Suppressor macrophage treated with lipopolysaccharide for 1 hour (primary cell): ENCODE measurements at regions not wholly inside any gene's neighbourhood (a gene's known extent, or its start where the extent isn't known, plus 50 kb on each side); places are given as distances from the start of the nearest gene placed in this dataset.

Experiments used
- DNase-seq, 3 donors: peaks; one replicate each; pipeline ENCODE4 v3.0.0-alpha.2; 2020 to 2022

DNA sequence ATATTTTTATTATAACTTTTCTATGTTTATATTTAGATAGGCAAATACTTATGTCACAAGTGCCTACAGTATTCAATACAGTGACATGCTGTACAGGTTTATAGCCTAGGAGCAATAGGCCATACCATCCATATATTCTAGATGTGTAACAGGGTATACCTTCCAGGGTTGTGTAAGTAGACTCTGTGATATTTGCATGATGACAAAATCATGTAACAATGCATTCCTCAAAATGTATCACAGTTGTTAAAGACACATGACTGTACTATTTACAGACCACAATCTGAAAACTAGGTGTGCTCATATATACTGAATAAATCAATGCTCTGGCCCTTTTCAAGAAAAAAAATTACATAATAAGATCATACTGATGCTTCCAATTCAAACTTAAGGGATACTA is 433.2 kb upstream of the RGPD4 start:
- no peak for DNase-seq

DNA sequence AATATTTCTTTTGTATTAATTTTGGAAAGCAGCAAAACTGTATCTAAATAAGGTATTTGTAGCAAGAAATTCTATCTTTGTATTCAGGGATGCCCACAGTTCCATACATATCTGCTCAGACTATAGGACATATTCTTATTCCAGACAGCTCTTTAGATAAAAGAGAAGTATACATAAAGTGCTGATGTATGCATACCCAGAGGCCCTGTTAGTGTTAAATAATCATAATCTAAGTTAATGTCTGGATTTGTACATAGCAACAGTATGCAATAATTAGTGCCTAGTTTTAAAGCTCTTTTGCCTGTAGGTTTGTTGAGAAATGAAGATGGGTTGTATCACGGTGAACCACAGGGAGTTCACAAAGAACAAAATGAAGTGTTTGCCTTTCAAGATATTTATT is 428.0 kb upstream of the RGPD4 start:
- no peak for DNase-seq

DNA sequence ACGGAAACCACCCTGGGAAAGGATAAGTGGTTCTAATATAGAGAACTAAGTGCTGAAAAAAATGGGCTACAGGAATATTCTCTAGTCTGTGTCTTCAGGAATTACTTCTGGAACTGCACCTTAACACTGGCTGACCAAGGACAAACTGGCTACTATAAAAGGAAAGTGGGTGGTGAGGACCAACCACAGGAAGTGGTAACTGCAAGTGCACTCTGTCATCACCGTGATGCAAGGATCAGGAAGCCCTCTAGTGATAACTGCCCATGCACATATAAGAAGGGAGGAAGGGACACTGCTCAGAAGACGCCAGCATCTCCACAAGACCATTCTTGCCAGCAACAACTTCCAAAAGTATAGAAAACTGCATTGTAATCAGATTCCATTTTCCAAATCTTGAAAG is 424.4 kb upstream of the RGPD4 start:
- DNase-seq = no peak

- no peak for DNase-seq
These were observed 421.4 kb upstream of the RGPD4 start for GRCh38 chr2:107405261-107405660.

DNA sequence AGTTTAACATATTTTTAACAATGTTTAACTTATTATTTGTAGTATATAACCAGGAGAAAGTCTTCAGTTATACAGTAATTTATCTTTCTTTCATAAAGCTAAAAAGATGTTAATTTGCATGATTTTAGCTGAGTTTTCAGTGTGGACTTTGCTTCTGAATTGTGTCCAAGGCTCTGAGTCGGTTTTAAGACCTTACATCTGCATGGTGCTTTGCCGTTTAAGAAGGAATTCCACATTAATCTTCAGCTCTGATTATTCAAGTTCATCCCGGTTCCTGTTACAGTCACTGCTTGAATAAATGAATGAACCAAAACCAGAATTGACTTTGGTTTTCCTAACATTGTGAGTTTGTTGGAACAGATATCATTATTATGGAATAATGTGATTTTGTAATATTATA is 419.7 kb upstream of the RGPD4 start:
- DNase-seq = no peak

GRCh38 chr2:107407974-107408373 is 418.7 kb upstream of the RGPD4 start:
- DNase-seq = no peak

- DNase-seq = no peak
These were observed 415.4 kb upstream of the RGPD4 start for GRCh38 chr2:107411267-107411666.

- DNase-seq = no peak
These were observed 414.3 kb upstream of the RGPD4 start for GRCh38 chr2:107412209-107412904.

DNA sequence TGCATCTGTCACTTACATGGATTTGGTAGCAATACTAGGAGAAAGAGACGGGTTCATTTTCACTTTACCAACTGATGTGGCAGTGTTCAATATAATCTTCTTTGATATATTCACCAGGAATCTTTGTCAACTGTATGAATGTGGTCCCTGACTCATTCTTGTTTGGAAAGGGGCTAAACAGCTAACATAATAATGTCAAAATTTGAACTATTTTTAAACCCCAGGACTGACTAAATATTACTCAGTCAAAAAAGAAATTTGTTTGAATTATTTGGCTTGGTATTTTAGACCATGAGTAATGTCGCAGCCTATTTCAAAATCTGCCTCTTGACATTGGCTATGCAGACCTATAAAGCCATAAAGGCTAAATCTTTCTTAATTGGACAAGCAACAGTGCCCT is 413.7 kb upstream of the RGPD4 start:
- DNase-seq = no peak

GRCh38 chr2:107414376-107414775 is 412.3 kb upstream of the RGPD4 start:
- no peak for DNase-seq

GRCh38 chr2:107418708-107419107 is 408.0 kb upstream of the RGPD4 start:
- DNase-seq = no peak

DNA sequence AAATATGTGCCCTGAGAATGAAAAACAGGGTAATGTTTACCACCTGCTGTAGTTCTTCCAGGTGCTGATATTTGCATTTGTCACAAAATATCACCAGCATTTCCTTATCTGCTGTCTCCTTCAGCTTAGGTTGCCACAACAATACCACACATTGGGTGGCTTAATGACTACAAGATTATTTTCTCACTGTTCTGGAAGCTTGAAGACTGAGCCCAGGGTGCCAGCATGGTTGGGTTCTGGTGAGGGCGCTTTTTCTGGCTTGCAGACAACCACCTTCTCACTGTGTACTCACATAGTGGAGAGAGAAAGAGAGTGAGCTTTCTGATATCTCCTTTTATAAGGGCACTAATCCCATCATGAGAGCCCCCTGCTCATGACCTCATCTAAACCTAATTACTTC is 407.5 kb upstream of the RGPD4 start:
- no peak for DNase-seq

DNA sequence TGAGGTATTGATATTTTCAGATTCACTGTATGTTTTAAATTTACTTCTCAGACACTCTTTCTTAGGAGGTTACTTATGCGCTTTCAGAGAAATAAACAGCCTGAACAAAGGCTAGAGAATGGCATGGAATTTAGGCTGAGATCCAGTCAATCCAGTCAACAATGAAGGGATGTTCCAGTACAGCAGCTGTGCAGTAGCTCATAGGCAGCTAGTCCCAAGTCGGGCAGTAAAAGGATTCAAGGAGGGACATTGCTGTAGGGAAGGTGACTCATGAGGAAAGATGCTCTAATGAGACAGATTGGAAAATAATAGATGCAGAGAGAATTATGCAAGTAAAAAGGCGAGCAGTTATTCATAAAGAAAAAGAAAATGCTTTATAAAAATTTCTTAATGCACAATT is 397.9 kb upstream of the RGPD4 start:
- no peak for DNase-seq

DNA sequence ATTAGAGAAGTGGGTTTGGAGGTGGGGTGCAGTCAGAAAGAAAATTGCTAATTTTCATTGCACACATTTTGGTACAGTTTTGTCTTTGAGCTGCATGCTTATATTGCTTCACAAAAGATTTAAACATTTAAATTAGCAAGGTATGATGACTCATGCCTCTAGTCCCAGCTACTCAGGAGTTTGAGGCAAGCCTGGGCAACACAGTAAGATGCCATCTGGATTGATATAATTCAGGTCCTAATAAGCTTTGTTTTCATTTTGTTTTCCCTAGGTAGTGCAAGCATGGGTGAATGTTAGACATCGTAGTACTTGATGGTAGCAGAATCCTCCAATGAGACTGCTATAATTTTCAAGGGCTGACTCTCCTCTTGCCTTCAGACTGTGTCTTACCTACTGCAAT is 396.7 kb upstream of the RGPD4 start:
- no peak for DNase-seq

DNA sequence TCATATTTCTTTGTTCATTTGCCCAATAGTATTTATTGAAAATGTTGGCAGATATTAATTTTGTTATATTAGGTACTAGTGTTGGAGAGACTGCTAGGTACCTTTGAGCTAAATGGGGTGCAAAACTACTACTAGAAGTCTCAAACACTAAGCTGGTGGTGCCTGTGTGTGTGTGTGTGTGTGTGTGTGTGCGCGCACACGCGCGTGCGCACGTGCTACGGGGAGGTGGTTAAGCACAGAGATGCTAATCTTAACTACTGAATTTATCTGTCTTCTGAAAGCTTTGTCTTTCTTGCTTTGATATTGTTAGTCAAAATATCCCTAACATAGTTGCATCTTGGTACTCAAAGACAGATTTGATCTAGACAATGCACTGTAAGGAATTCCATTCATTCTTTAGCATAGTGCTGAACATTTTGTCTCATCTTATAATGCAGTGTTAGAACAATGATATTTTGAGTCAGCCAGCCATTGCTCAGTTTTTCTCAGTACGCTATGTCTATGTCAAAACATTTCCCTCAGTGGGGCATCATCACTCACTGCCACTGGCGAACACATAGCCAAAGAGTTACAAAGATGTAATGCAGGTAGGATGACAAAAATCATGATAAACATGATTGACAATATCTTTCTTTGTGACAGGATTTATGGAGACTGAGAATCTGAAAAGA is 396.0 kb upstream of the RGPD4 start:
- no peak for DNase-seq

- no peak for DNase-seq
These were observed 390.4 kb upstream of the RGPD4 start for GRCh38 chr2:107436281-107436680.

DNA sequence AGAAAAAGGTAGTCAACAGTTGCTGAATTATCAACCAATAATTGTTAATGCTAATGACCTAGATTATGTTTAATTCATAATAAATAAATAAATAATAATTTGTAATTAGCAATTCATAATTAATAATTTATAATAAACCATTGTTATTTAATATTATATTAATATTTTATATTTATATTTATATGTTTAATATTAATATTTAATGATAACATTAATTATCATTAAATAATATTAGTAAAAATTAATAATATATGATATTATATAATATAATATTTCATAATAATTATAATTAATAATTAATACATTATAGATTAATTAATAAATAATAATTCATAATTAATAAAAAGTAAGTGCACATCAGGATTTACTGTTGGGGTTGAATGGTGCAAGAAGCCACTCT is 389.4 kb upstream of the RGPD4 start:
- no peak for DNase-seq

DNA sequence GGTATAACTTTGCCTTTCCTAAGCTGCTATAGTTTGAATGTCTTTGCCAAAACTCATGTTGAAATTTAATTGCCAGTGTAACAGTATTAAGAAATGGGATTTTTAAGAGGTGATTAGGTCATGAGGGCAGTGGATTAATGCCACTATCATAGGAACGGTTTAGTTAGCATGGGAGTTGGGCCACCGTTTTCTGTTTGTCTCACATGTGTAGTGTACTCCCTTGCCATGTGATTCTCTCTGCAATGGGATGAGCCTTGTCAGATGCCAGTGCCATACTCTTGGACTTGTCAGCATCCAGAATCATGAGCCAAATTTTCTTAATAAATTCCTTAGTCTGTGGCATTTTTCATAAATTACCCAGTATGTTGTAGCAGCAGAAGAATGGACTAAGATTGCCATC is 388.9 kb upstream of the RGPD4 start:
- DNase-seq = no peak

DNA sequence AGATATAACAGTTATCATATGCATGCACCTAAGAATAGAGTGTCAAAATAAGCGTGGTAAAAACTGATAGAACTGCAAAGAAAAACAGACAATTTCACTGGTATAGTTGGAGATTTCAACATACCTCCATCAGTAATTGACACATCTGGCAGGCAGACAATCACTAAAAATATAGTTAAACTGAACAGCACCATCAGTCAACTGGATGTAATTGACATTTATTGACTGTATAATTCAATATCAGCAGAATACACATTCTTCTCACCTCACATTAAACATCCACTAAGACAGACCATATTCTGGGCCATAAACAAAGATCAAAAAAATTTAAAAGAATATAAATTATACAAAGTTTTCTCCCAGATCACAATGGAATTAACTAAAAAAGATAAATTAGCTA is 378.5 kb upstream of the RGPD4 start:
- DNase-seq = no peak

DNA sequence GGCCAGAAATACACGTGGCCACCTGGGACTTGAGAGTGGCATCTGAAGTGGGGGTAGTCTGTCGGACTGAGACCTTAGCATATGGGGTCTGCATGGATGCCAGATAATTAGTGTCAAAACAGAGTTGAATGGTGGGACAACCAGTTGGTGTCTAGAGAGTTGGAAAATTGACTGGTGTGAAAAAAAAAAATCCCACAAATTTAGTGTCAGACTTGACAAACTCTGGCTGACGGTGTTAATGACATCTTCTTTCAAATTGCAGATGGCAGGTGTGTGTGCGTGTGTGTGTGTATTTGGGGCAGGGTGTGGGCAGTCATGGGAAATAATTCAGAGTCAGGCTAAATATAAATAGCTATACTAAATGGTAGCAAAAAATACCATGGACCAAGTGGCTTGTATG is 365.4 kb upstream of the RGPD4 start:
- no peak for DNase-seq

DNA sequence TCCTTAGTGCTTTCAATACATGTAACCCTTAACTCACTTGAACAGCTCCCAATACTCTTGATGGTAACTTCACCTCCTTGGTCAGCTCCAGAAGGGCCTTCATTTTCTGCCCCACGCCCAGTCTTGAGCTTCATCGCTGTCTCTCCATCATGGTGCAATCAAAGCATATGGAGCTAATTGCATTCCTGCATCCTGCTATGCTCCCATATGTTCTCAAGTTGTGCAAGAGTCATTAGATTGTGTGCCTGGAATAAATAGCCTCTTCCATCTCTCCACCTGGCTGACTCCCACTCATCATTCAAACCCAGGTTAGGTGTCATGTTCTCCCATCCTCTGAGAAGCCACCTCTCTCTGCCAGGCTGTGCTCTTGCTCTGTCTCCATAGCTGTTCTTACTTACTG is 364.5 kb upstream of the RGPD4 start:
- no peak for DNase-seq

DNA sequence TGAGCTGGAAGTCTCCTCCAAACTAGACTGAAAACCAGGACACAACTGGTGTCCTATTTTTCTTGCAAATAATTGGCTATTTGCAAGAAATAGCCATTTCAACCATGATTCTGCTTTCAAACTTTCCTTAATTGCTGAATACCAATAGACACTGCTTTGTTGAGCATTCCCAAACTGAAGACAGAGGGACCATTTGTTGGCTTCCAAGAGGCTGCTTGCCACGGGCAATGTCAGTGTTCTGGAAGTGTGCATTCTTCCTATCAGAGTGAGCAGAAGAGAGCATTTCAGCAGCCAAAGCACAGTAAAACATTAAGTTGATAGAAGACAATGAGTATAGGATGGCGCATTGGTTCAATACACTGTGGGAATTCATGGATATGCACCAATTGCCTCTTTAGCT is 360.5 kb upstream of the RGPD4 start:
- no peak for DNase-seq

DNA sequence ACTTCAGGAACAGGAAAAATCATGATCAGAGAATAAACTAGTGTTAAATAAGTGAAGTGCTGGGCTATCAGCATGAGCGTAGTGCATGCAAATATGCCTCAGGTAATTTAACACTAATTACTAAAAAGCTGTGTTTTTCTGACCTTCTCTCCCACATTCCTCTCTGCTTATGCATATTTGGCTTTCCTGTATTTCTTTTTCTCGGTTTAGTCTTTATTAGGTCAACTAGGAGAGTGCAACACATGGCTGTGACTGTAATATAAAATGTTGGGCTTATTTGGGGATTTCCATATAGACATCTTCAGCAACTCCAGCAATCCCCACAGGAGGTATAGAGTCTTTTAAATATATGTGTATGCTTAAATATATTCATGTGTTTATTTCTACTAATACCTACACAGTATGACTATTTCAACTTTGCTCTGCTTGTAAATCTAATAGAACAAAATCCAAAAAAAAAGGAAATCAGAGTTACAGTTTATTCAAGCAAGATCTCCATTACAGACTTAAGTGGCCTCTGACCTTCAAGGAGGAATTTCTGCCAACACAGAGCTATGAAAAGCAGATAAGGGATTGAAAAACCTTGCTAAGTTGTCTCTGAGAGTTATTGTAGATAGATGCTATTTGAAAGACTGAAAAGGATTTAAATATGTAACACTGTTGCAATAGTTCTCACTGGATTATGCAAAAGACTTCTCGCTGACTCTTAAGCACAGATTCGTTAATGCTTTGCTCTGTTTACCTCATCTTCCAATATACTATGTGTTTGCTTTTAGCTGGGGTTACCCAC is 359.5 kb upstream of the RGPD4 start:
- DNase-seq = no peak

GRCh38 chr2:107469437-107469995 is 357.2 kb upstream of the RGPD4 start:
- DNase-seq = no peak
